ENCODE measurements at regions not wholly inside any gene's neighbourhood (a gene's known extent, or its start where the extent isn't known, plus 50 kb on each side); places are given as distances from the start of the nearest gene placed in this dataset.

- no peak overlapping the region for H3K27ac ChIP-seq
Observed at GRCh38 chr11:133708547-133709051, 136.7 kb downstream of the SPATA19 start.

GRCh38 chr11:133706925-133707794, 138.2 kb downstream of the SPATA19 start:
- H3K27ac ChIP-seq, result no peak overlapping the region
- TF ChIP-seq, protein P1, sequence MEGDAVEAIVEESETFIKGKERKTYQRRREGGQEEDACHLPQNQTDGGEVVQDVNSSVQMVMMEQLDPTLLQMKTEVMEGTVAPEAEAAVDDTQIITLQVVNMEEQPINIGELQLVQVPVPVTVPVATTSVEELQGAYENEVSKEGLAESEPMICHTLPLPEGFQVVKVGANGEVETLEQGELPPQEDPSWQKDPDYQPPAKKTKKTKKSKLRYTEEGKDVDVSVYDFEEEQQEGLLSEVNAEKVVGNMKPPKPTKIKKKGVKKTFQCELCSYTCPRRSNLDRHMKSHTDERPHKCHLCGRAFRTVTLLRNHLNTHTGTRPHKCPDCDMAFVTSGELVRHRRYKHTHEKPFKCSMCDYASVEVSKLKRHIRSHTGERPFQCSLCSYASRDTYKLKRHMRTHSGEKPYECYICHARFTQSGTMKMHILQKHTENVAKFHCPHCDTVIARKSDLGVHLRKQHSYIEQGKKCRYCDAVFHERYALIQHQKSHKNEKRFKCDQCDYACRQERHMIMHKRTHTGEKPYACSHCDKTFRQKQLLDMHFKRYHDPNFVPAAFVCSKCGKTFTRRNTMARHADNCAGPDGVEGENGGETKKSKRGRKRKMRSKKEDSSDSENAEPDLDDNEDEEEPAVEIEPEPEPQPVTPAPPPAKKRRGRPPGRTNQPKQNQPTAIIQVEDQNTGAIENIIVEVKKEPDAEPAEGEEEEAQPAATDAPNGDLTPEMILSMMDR (conservative IDR thresholded peaks at IDR 0.05), result no peak

More at GRCh38 chr11:133708547-133709051, 136.7 kb downstream of the SPATA19 start:
- TF ChIP-seq, protein P1 (conservative IDR thresholded peaks at IDR 0.05), result no peak

- H3K27ac ChIP-seq, result no peak overlapping the region
- TF ChIP-seq, protein P1 (conservative IDR thresholded peaks at IDR 0.05), result no peak
Observed at GRCh38 chr11:133705873-133706272, 139.4 kb downstream of the SPATA19 start.

DNA sequence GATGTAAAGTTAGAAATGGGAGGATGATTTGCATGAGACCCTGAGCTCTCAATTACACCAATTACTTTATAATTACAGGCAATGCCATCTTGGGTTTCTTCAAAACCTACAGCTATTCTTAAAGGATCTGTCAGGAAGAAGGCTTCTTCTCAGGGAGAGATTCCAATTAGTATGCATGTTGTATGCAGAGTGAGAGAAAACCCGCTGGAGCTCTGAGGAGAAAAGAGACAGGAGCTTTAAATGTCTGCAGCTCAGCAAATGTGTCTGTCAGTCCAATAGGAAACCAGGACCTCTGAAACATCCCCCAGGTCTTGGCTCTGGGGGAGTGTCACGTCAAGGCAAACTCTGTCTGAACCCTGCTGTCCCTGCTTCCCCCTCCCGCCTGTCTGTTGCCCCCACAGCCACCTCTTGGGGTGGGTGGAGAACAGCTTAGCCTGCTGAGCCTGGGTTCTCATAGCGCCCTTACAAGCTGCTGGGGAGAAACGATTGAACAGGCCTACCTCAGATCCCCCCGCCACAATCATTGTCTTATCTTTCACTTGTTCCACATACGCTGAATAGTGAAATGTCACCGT, 140.2 kb downstream of the SPATA19 start:
- no peak overlapping the region for H3K27ac ChIP-seq
- TF ChIP-seq, protein P1 (conservative IDR thresholded peaks at IDR 0.05), result no peak

GRCh38 chr11:133699071-133699470, 146.2 kb downstream of the SPATA19 start:
- TF ChIP-seq, protein P1 (conservative IDR thresholded peaks at IDR 0.05), result no peak
- no peak overlapping the region for H3K27ac ChIP-seq

- H3K27ac ChIP-seq, result no peak overlapping the region
- TF ChIP-seq, protein P1 (conservative IDR thresholded peaks at IDR 0.05), result no peak
Observed at GRCh38 chr11:133698654-133699053, 146.7 kb downstream of the SPATA19 start.

GRCh38 chr11:133697603-133698180, 147.6 kb downstream of the SPATA19 start:
- TF ChIP-seq, protein P1 (conservative IDR thresholded peaks at IDR 0.05), result no peak
- H3K27ac ChIP-seq, result no peak overlapping the region
